ENCODE measurements at regions not wholly inside any gene's neighbourhood (a gene's known extent, or its start where the extent isn't known, plus 50 kb on each side); places are given as distances from the start of the nearest gene placed in this dataset.

DNA sequence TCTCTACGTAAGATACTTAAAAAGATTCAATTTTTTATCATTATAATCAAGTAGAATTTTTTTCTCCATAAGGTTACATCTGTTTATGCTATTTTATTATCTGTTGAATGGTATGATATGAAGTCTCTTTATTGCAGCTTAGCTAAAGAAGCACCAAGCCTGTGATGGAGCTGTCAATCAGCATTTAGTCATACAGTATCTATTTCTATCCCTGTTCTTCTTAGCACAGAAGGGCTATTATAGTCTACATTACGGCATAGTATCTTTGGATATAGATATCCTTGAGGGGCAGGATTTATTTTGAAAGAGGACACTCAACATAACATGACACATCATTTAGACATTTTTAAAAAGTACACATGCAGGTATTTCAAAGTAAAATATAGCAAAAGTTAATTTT is 277.1 kb downstream of the FOXG1 start:
- no peak for DNase-seq

DNA sequence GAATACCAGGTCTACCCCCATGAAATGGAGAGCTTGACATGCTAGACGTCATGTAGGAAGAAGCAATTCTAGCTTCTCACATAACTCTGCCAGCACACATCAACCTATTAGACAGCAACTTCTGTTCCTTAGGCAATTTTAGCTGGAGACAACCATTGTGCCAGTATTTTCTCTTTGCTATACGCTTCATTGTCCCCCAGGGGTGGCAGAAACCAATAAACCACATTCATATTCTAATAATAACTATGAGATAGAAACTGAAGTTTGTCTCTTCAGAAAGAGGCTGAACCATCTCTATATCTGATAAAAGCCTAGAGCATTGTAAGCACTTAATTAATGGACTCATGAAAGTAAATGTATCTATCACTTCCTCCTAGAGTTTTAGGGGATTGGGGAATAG is 278.6 kb downstream of the FOXG1 start:
- no peak for DNase-seq

DNA sequence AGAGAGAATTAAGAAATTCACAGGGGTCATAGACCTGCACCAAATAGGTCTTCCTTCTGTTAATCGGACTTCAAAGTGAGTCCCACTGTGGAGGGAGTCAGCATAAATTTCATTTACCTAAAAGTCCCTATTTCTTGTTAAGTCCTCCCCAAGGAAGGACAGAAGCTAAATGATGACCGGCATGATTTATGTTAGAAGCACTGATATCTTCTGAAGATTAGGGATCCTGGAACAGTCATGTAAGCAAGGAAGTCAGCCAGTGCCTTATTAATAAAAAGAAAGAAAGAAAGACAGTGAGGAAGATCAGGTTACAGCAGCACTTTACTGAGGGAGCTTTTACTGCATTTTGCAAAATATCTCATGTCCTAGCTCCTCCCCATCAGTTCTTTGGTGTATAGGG is 287.5 kb downstream of the FOXG1 start:
- DNase-seq = no peak

DNA sequence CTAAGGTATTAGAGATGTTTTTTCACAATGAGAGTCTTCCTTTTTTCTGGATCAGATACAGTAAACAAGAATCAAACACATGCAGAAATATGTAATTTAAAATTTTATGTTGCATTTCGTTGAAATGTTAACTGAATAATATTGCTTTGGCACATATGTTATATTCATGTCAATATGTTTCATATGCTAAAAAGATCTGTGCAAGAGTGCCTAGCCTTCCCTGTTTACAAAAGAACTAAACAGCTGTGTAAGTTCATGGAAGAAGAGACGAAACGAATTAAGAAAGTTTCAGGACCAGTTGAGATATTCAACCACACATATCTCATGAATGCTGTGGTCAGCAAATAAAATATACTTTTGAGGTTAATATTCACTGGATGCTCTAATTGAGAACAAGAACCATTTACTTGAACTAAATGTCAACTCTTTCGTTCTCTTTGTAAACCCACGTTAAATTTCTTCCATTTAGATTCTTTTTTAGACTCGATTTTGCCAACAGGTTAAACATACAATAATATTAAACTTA is 289.5 kb downstream of the FOXG1 start:
- DNase-seq = no peak

GRCh38 chr14:29061702-29062101 is 295.1 kb downstream of the FOXG1 start:
- no peak for DNase-seq

DNA sequence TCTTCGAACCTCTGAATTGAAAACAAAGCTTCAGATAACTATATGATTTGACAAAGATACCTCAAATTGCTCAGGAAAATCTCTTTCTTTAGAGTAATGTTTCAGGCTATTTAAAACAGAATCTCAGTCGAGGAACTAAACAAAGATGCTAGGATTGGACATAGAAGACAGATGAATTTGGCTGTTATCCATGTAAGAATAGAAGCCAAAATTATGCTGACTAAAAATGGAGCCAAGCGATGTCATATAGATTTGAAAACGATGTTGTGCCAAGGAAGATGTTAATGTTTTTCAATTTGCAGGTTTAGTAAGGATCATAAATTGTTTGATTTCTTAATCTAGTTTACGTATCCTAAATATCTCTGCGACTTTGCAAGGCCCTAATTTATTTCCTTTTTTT is 295.9 kb downstream of the FOXG1 start:
- DNase-seq = no peak

DNA sequence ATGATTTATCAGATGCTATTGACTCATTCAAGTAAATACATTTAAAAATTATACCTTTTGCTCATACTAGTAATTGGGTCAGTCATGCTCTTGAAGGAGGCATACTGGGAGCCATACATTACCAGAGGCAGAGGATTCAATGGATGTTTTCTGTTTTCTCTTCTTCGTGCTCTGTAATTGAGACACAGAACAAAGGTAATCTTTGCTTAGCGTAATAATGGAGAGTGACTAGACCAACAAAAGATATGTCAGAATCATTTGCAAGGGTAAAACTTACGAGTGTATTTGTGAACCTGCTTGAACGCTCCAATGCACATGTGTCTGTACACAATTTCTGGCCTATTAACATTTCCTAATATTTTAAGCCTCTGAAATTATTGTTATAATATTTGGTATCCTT is 296.4 kb downstream of the FOXG1 start:
- DNase-seq = no peak

DNA sequence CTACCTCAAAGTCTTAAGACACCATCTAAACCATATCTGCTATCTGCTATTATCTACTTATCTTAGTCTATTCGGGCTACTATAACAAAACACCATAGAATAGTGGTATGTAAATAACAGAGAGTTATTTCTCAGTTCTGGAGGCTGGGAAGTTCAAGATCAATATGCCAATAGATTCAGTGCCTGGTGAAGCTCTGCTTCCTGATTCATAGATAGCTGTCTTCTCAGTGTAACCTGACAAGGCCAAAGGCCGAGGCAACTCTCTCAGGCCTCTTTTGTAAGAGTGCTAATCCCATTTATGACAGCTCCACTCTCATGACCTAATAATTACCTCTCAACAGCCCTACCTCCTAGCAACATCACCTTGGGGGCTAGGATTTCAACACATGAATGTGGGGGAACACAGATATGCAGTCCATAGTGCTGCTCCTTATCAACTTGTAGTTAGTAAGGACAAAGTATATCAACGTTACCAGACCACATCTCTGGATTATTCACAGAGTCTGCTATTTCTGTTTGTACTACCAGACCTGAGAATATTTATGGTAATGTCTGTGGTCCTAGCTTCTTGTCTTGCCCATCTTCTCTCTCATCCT is 297.8 kb downstream of the FOXG1 start:
- DNase-seq = no peak

DNA sequence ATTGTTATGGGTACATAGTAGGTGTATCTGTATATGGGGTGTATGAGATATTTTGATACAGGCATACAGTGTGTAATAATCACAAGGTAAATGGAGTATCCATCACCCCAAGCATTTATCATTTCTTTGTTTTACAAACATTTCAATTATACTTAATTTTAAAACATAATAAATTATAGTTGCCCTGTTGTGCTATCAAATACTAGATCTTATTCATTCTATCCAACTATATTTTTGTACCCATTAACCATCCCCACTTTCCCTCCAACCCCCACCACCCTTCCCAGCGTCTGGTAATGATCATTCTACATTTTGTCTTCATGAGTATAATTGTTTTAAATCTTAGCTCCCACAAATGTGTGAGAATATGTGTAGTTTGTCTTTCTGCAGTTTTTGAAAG is 302.6 kb downstream of the FOXG1 start:
- DNase-seq = no peak

DNA sequence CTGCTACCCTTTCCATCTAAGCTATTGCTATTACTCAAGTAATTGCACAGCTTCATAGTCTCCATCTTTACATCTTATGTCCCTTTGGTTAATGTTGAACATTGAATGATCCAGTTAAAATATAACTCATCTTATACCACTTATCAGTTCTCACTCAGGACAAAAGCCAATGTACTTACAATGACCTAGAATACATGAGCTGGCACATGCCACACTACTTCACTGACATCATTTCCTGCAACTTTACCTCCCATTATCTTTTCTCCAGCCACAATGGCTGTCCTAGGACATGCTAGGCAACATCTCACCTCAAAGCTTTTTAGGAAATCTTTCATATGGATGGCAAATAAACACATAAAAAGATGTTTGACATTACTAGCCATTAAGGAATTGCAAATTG is 309.2 kb downstream of the FOXG1 start:
- DNase-seq = no peak

GRCh38 chr14:29077916-29078315 is 311.3 kb downstream of the FOXG1 start:
- DNase-seq = no peak

DNA sequence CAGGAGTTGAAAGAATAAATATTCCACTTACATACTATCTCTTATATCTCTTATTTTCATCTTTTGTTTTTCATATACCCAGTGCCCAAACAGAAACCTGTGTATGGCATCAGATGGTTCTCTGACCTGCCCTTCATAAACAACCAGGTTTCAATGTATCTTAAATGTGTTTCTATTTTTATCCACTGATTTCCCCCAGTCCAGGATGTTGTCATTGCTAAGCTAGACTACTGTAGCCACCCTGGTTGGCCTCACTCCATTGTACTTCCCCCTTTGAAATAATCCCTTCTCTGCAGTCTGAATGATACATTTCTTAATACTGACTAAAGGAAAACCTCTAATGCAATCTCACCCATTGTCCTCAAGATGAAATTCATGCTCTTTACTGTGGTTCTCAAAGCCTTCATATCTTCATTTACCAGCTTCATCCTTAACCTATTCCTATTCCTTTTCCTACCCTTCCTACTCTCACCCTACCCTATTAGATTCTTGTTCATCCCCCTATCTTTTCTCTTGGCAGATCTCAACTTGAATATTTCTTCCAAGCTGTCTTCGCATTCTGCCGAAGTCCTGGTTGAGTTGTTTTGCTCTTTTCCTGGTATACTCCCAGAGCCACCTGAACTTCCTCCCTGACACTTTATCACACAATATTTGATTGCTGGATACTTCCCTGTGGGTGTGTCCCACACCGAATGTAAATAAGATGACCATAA is 312.4 kb downstream of the FOXG1 start:
- DNase-seq = no peak

GRCh38 chr14:29085546-29085945 is 319.0 kb downstream of the FOXG1 start:
- DNase-seq = no peak

DNA sequence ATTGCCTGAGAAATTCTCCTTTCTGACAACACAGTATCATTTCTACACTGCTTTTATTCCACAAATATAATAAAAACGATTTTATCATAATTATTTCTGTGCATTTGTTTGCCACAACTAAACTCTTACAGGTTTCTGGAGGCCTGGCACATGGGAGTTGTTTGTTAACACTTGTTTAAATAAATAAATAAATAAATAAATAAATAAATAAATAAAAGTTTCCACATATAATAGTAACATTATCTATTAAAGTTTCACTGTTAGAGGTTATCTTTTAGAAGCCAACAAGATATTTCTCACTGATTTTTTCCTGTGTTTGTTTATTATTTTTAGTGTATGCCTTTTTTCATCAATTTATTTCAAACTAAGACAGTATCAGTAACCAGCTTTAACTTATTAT is 323.3 kb downstream of the FOXG1 start:
- no peak for DNase-seq

DNA sequence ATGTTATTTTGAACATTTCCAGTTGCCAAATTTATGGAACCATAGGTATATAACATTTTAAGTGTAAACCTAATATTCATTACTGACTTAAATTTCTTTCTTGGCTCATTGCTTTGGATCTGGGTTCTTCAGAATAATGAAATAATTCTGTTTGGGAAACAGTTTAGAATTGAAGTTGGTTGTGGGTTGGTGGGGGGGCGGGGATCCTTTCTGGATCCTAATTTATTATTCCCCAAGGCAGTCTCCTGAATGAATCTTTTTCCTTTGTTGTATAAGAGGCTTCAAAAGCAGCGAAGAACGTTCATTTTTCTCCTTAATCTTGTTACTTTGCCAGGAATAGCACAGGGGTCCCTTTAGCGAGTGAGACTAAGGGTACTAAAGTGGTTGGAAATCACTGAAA is 325.5 kb downstream of the FOXG1 start:
- DNase-seq = no peak

GRCh38 chr14:29097476-29097875 is 330.9 kb downstream of the FOXG1 start:
- no peak for DNase-seq

- DNase-seq = no peak
These were observed 332.1 kb downstream of the FOXG1 start for GRCh38 chr14:29098656-29099055.

- DNase-seq = no peak
These were observed 335.7 kb downstream of the FOXG1 start for GRCh38 chr14:29102266-29102665.

DNA sequence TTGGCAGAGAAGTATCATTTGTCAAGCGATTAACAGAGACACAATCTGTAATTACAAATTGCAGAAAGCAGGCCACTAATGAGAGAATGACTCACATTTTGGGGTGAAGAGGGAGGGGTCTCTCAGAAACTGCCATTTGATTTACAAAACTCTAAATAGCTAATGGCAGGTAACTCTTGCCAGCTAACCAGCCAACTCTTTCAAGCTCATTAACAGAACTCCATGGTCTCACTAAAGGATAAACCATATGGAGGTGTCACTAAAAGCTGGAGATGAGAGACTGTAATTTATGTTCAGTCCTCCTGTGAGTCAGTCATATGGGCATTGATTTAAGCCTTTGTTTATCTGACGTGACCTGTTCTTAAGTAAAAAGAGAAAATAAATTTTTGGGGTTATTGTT is 336.4 kb downstream of the FOXG1 start:
- DNase-seq = no peak

GRCh38 chr14:29108908-29109307 is 342.3 kb downstream of the FOXG1 start:
- no peak for DNase-seq

DNA sequence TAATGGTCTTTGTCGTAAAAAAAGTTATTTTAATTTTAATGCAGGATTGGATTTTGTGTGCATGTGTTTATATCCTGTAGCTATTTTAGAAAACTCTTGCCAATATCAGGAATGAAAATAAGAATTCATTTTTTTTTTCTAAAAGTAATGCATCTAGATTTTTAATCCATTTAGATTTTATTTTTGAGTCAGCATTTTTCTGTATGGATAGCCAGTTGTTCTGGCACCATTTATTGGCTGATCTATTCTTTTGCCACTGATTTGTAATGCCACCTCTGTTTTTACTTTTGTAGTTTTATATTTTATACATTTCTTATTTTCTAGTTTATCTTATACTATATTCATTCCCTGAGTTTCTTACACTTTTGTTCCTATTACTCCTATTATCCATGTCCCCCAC is 343.0 kb downstream of the FOXG1 start:
- DNase-seq = no peak

DNA sequence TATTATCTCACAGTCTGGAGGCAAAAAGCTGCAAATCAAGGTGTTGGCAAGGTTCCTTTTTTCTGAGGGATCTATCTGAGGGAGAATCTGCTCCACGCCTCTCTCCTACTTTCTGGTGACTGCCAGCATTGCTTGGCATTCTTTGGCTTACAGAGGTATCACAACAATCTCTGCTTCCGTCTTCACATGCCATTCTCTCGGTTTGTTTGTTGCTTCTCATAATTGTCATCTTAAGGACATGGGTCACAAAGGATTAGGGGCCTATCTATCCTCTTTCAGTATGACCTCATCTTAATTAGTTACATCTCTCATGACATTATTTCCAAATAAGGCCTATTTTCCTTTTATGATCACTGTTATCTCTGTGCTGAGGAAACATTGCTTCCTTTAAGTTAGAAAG is 345.0 kb downstream of the FOXG1 start:
- no peak for DNase-seq

- DNase-seq = no peak
These were observed 356.4 kb downstream of the FOXG1 start for GRCh38 chr14:29123017-29123416.

GRCh38 chr14:29126361-29126760 is 359.8 kb downstream of the FOXG1 start:
- no peak for DNase-seq

- no peak for DNase-seq
These were observed 360.3 kb downstream of the FOXG1 start for GRCh38 chr14:29126865-29127264.
